Upper lobe of left lung (tissue), 6 donors: ENCODE measurements at regions not wholly inside any gene's neighbourhood (a gene's known extent, or its start where the extent isn't known, plus 50 kb on each side); places are given as distances from the start of the nearest gene placed in this dataset.

Experiments
- ATAC-seq, 2 donors: fragments of 200-7000 bp; cut with Tn5 transposase; one replicate each; pipeline ENCODE4 v1.9.1; 2022; ENCODE audit warnings: mild to moderate bottlenecking in 2 of 2, moderate library complexity in 2 of 2; ENCODE audit not compliant: low FRiP score in 2 of 2
- DNase-seq, 2 donors: peaks; one replicate each; pipeline ENCODE4 v3.0.0-alpha.2; 2019 to 2020
- H3K27ac ChIP-seq, 4 donors: fragments of 200-600 bp; sonication (generic); one replicate each; pipeline ENCODE4 v1.5.1; 2016 to 2019
- H3K27me3 ChIP-seq, 4 donors: fragments of 200-600 bp; sonication (generic); one replicate each; pipeline ENCODE4 v1.5.1; 2017 to 2019
- H3K36me3 ChIP-seq, 4 donors: fragments of 200-600 bp; sonication (generic); one replicate each; pipeline ENCODE4 v1.5.1; 2016 to 2019
- H3K4me1 ChIP-seq, 4 donors: fragments of 200-600 bp; sonication (generic); one replicate each; pipeline ENCODE4 v1.5.1; 2018 to 2019
- H3K4me3 ChIP-seq, 4 donors: fragments of 200-600 bp; sonication (generic); one replicate each; pipeline ENCODE4 v1.5.1; 2017 to 2019; ENCODE audit warnings: mild to moderate bottlenecking in 2 of 4, moderate library complexity in 1 of 4
- H3K9me3 ChIP-seq, 4 donors: fragments of 200-600 bp; sonication (generic); one replicate each; pipeline ENCODE4 v1.5.1; 2018 to 2019
- EP300 ChIP-seq, 4 donors: sonication (generic); formaldehyde crosslinking; IDR thresholded peaks; one replicate each; pipeline ENCODE4 v1.5.1; 2017; ENCODE audit warnings: antibody characterized with exemption in 4 of 4, control low read depth in 2 of 4
- POLR2A ChIP-seq, 4 donors: fragments of 450-650 bp; IDR thresholded peaks; one replicate each; pipeline ENCODE4 v1.5.1; 2016 to 2017; ENCODE audit warnings: antibody characterized with exemption in 4 of 4, mild to moderate bottlenecking in 2 of 4
- POLR2AphosphoS5 ChIP-seq, 2 donors: sonication (generic); formaldehyde crosslinking; IDR thresholded peaks; one replicate each; pipeline ENCODE4 v1.5.1; 2017; ENCODE audit warnings: antibody characterized with exemption in 2 of 2
- WGBS, 2 donors: methylation state at CpG; one replicate each; pipeline ENCODE4 v1.1.5; 2017 to 2018; 5-methylcytosine and 5-hydroxymethylcytosine counted together
- TF ChIP-seq, protein P1 (sequence below), 6 experiments: fragments of 450-650 bp in 4 of 6; fragments of 200-600 bp in 2 of 6; sonication (generic) in 2 of 6; IDR thresholded peaks; one replicate each; pipeline ENCODE4 v1.5.1; 2016 to 2019; ENCODE audit warnings: antibody characterized with exemption in 6 of 6
- donor health status: DM: no; HTN: no; CAD: no; lungs with moderate emphysema.
- donor health status: DM: no; HTN: yes; CAD: no; lungs with severe emphysema.

DNA sequence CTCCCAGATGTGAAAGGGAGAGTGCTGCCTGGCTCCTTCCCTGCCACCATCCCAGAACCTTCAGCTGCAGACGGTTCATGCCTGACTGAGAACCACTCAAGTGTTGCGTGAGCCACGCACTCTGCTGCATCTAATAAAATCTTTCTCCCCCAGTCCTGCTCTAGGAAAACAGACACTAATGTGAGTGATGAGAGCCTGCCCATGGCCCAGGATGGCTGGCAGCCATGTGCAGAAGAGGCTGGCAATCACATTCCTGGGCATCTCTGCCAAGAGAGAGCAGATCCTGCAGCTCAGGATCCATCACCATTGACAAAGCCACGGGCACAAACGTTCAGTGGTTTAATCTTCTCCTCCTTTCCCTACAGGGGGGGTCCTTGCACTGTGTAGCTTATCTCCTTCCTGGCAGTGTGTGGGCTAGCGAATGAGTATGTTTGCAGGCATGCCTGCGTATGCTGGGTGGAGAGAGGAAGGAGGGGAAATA lies 477.5 kb downstream of the SLC4A3 start:
- no peaks in the 10 kb centered on the region for H3K4me1 ChIP-seq
- ATAC-seq = peak in 1 of 2 donors; percentile 70
- H3K4me3 ChIP-seq = no peak overlapping the region
- 55 to 67% methylated on average over 5 to 7 of the region's 7 CpGs for WGBS, 2 donors
- H3K27me3 ChIP-seq = no peaks in the 10 kb centered on the region
- no peak for TF ChIP-seq EP300 (IDR thresholded peaks at IDR 0.05)
- no peak for TF ChIP-seq POLR2AphosphoS5 (IDR thresholded peaks at IDR 0.05)
- TF ChIP-seq POLR2A (IDR thresholded peaks at IDR 0.05) = no peak
- TF ChIP-seq, protein P1, sequence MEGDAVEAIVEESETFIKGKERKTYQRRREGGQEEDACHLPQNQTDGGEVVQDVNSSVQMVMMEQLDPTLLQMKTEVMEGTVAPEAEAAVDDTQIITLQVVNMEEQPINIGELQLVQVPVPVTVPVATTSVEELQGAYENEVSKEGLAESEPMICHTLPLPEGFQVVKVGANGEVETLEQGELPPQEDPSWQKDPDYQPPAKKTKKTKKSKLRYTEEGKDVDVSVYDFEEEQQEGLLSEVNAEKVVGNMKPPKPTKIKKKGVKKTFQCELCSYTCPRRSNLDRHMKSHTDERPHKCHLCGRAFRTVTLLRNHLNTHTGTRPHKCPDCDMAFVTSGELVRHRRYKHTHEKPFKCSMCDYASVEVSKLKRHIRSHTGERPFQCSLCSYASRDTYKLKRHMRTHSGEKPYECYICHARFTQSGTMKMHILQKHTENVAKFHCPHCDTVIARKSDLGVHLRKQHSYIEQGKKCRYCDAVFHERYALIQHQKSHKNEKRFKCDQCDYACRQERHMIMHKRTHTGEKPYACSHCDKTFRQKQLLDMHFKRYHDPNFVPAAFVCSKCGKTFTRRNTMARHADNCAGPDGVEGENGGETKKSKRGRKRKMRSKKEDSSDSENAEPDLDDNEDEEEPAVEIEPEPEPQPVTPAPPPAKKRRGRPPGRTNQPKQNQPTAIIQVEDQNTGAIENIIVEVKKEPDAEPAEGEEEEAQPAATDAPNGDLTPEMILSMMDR (IDR thresholded peaks at IDR 0.05) = no peak
- DNase-seq = no peak
- H3K36me3 ChIP-seq = no peaks in the 10 kb centered on the region
- H3K9me3 ChIP-seq = no peaks in the 10 kb centered on the region
- no peak overlapping the region for H3K27ac ChIP-seq

DNA sequence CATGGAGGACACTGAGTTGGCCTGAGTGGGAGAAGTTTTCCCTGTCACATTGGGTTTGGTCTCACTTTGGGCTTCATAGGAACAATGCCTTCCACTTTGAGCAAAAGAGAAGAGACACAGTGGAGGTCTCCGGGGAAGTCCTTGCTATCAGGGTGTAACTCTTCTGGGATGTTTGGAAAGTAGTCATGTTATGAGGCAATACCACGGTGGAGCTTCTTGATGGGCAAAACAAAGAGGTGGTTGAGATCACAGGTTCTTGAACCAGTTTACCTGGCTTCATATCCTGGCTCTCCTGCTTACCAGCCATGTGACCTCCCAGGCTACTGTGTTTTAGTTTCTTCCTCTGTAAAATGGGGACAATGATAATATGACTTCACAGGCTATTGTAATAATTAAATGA lies 478.6 kb downstream of the SLC4A3 start:
- no peaks in the 10 kb centered on the region for H3K9me3 ChIP-seq
- H3K4me1 ChIP-seq = no peaks in the 10 kb centered on the region
- TF ChIP-seq, protein P1 (IDR thresholded peaks at IDR 0.05) = no peak
- TF ChIP-seq POLR2AphosphoS5 (IDR thresholded peaks at IDR 0.05) (no peak), EP300 (IDR thresholded peaks at IDR 0.05) (no peak), POLR2A (IDR thresholded peaks at IDR 0.05) (no peak)
- ATAC-seq (no peak), DNase-seq (no peak)
- WGBS, 2 donors = 69 to 80% methylated on average over 2 of the region's 2 CpGs
- H3K27ac ChIP-seq = no peak overlapping the region
- H3K4me3 ChIP-seq = no peak overlapping the region
- no peaks in the 10 kb centered on the region for H3K36me3 ChIP-seq
- no peaks in the 10 kb centered on the region for H3K27me3 ChIP-seq

DNA sequence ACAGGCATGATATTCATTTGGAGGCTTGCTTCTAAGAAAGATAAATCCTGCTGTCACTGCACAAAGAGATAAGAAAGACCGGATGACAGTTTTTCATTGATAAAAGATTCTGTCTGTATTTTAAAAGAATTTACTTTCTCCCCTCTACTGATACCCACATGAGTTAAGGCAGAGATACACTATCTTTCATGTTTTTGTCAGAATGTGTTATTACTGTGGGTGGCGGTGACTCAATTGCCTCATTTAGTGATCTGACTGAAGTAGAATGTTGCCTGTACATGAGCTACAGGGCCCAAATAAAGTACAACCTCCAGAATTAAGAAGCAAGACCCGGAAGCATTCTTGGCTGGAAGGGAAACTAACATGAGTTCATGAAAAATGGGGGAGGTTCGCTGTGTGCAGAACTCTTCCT lies 480.0 kb downstream of the SLC4A3 start:
- Histone ChIP-seq H3K9me3 (no peaks in the 10 kb centered on the region), H3K27ac (no peak overlapping the region), H3K27me3 (no peaks in the 10 kb centered on the region), H3K4me3 (no peak overlapping the region), H3K4me1 (no peaks in the 10 kb centered on the region), H3K36me3 (no peaks in the 10 kb centered on the region)
- DNase-seq = no peak
- TF ChIP-seq POLR2AphosphoS5 (IDR thresholded peaks at IDR 0.05) = no peak
- no peak for TF ChIP-seq POLR2A (IDR thresholded peaks at IDR 0.05)
- no peak for TF ChIP-seq EP300 (IDR thresholded peaks at IDR 0.05)
- TF ChIP-seq, protein P1 (IDR thresholded peaks at IDR 0.05) = no peak
- no peak for ATAC-seq
- WGBS, 2 donors = 64 to 79% methylated on average over 4 of the region's 4 CpGs

DNA sequence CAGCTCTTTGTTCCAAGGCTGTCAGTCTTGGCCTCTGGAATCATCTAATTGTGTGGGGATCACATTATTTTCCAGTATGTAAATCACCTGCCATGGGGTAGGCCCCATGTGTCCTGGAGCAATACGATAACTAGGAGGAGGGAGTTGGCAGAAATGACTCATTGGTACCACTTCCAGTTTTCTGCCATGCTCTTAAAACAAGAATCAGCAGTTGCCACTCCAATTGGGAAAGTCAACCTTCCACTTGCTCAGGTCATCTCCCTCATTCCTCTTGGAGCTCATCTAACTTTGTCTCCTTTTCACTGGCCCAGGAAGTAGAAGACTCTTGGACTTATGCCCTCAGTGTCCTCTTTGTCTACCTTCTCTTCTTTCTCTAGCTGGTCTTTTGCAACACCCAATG lies 487.0 kb downstream of the SLC4A3 start:
- ATAC-seq (no peak), DNase-seq (no peak)
- Histone ChIP-seq H3K36me3 (no peaks in the 10 kb centered on the region), H3K9me3 (no peaks in the 10 kb centered on the region), H3K27ac (no peak overlapping the region), H3K4me1 (no peaks in the 10 kb centered on the region), H3K4me3 (no peak overlapping the region), H3K27me3 (no peaks in the 10 kb centered on the region)
- 90 to 92% methylated on average over 1 of the region's 1 CpG for WGBS, 2 donors
- TF ChIP-seq, protein P1 (IDR thresholded peaks at IDR 0.05) = no peak
- TF ChIP-seq EP300 (IDR thresholded peaks at IDR 0.05) (no peak), POLR2AphosphoS5 (IDR thresholded peaks at IDR 0.05) (no peak), POLR2A (IDR thresholded peaks at IDR 0.05) (no peak)

DNA sequence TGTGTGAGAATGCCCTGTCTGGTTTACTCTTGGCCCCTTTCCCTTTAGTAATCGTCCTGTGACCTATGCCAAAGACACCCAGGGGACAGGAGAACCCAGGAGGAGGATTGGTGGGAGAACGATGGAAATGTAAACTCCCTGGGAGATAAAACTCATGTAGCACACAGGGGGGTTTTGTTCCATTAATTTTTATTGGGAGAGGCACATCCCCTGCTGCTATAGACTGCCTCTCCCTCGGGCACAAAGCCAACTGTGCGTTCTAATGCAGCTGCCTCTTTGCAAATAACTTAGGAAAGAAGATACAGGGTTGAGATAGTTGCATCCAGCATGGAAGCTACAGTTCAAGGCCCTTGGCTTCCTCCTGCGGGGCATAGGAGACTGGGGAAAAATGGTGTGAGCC lies 489.6 kb downstream of the SLC4A3 start:
- Histone ChIP-seq H3K4me3 (no peak overlapping the region), H3K4me1 (no peaks in the 10 kb centered on the region), H3K27me3 (no peaks in the 10 kb centered on the region), H3K36me3 (no peaks in the 10 kb centered on the region), H3K27ac (no peak overlapping the region), H3K9me3 (no peaks in the 10 kb centered on the region)
- 53 to 65% methylated on average over 5 of the region's 5 CpGs for WGBS, 2 donors
- TF ChIP-seq POLR2AphosphoS5 (IDR thresholded peaks at IDR 0.05) (no peak), EP300 (IDR thresholded peaks at IDR 0.05) (no peak)
- no peak for ATAC-seq
- no peak for DNase-seq
